Lower lobe of right lung (tissue), 2 donors: ENCODE measurements at regions not wholly inside any gene's neighbourhood (a gene's known extent, or its start where the extent isn't known, plus 50 kb on each side); places are given as distances from the start of the nearest gene placed in this dataset.

Experiments
- ATAC-seq, 2 donors: fragments of 200-7000 bp; cut with Tn5 transposase; one replicate each; pipeline ENCODE4 v1.9.1; 2020 to 2022; ENCODE audit warnings: mild to moderate bottlenecking in 2 of 2, moderate library complexity in 2 of 2
- DNase-seq: peaks from one replicate; pipeline ENCODE4 v3.0.0-alpha.2; 2020
- H3K27ac ChIP-seq: fragments of 200-600 bp; one replicate; pipeline ENCODE4 v1.8.0; 2022
- H3K27me3 ChIP-seq: fragments of 200-600 bp; one replicate; pipeline ENCODE4 v1.8.0; 2022; ENCODE audit warnings: low read depth
- H3K36me3 ChIP-seq: fragments of 200-600 bp; one replicate; pipeline ENCODE4 v1.8.0; 2022; ENCODE audit warnings: mild to moderate bottlenecking
- H3K4me1 ChIP-seq: fragments of 200-600 bp; one replicate; pipeline ENCODE4 v1.8.0; 2022
- H3K4me3 ChIP-seq: fragments of 200-600 bp; one replicate; pipeline ENCODE4 v1.8.0; 2022; ENCODE audit warnings: mild to moderate bottlenecking
- H3K9me3 ChIP-seq: fragments of 200-600 bp; one replicate; pipeline ENCODE4 v1.8.0; 2022
- CTCF ChIP-seq: fragments of 200-600 bp; IDR thresholded peaks from one replicate; pipeline ENCODE4 v1.8.0; 2022; ENCODE audit warnings: antibody characterized with exemption, mild to moderate bottlenecking
- intact Hi-C: fragments of 100-400 bp; cut with DNase I; formaldehyde crosslinking; loops from one replicate; pipeline ENCODE4 v1.11.0; 2022
- donor health status: DM: no; HTN: yes; CAD: no; lungs with severe emphysema.

- Histone ChIP-seq H3K9me3 (no peaks in the 10 kb centered on the region), H3K36me3 (no peaks in the 10 kb centered on the region), H3K27ac (peak overlapping the region; percentile 66), H3K4me3 (no peak overlapping the region), H3K27me3 (no peaks in the 10 kb centered on the region), H3K4me1 (peaks cover 44% of the 10 kb centered on the region)
- DNase-seq = peak; percentile 66
- no peak for TF ChIP-seq CTCF
- intact Hi-C loops = no loop called here
- peak; percentile 97 for ATAC-seq
These were observed 62.0 kb upstream of the MACF1 start for GRCh38 chr1:39142401-39143060.

GRCh38 chr1:39144924-39145323, 59.6 kb upstream of the MACF1 start:
- ATAC-seq (no peak), DNase-seq (no peak)
- H3K4me1 ChIP-seq = peaks cover 60% of the 10 kb centered on the region
- H3K27ac ChIP-seq = peak overlapping the region; percentile 66
- intact Hi-C loops = no loop called here
- no peak overlapping the region for H3K4me3 ChIP-seq
- H3K36me3 ChIP-seq = no peaks in the 10 kb centered on the region
- TF ChIP-seq CTCF = no peak
- no peaks in the 10 kb centered on the region for H3K27me3 ChIP-seq
- no peaks in the 10 kb centered on the region for H3K9me3 ChIP-seq

- H3K4me1 ChIP-seq = peaks cover 66% of the 10 kb centered on the region
- no peak overlapping the region for H3K4me3 ChIP-seq
- no peak for DNase-seq
- H3K9me3 ChIP-seq = no peaks in the 10 kb centered on the region
- no peak for TF ChIP-seq CTCF
- H3K27ac ChIP-seq = no peak overlapping the region
- intact Hi-C loops = no loop called here
- H3K36me3 ChIP-seq = no peaks in the 10 kb centered on the region
- no peak for ATAC-seq
- no peaks in the 10 kb centered on the region for H3K27me3 ChIP-seq
These were observed 59.0 kb upstream of the MACF1 start for GRCh38 chr1:39145331-39145965.

GRCh38 chr1:39146681-39147080, 57.8 kb upstream of the MACF1 start:
- DNase-seq (no peak), ATAC-seq (no peak)
- Histone ChIP-seq H3K9me3 (no peaks in the 10 kb centered on the region), H3K36me3 (no peaks in the 10 kb centered on the region), H3K4me1 (peaks cover 71% of the 10 kb centered on the region), H3K27ac (no peak overlapping the region), H3K27me3 (no peaks in the 10 kb centered on the region), H3K4me3 (no peak overlapping the region)
- TF ChIP-seq CTCF = no peak
- intact Hi-C loops = no loop called here

- Histone ChIP-seq H3K4me3 (no peak overlapping the region), H3K27ac (peak overlapping the region; percentile 12), H3K27me3 (no peaks in the 10 kb centered on the region), H3K36me3 (no peaks in the 10 kb centered on the region), H3K9me3 (no peaks in the 10 kb centered on the region), H3K4me1 (peaks cover 72% of the 10 kb centered on the region)
- intact Hi-C loops = no loop called here
- ATAC-seq = no peak
- DNase-seq = no peak
- no peak for TF ChIP-seq CTCF
These were observed 57.1 kb upstream of the MACF1 start for GRCh38 chr1:39147099-39148025.
